Central memory CD8-positive, alpha-beta T cell (primary cell): ENCODE measurements at regions not wholly inside any gene's neighbourhood (a gene's known extent, or its start where the extent isn't known, plus 50 kb on each side); places are given as distances from the start of the nearest gene placed in this dataset.
"Not testable (repeated sequence)": the region's sequence is repeated elsewhere in the genome, so short reads cannot be mapped to it uniquely, and the experiment has no call there.

Experiments
- ATAC-seq: fragments of 150-1000 bp; cut with Tn5 transposase; replicated peaks from 2 replicates; pipeline ENCODE4 v1.10.0; 2022; ENCODE audit warnings: mild to moderate bottlenecking, moderate FRiP score, moderate number of reproducible peaks; ENCODE audit not compliant: poor library complexity, severe bottlenecking; ENCODE audit errors: extremely low read depth
- DNase-seq, 2 donors: peaks; one replicate each; pipeline ENCODE4 v3.0.0; 2021; ENCODE audit warnings: low spot score in 2 of 2
- H3K27ac Mint-ChIP-seq: one replicate; pipeline ENCODE4 v1.8.0; 2022; ENCODE audit warnings: low read depth, mild to moderate bottlenecking, moderate library complexity, mixed read lengths
- H3K27me3 Mint-ChIP-seq: one replicate; pipeline ENCODE4 v1.8.0; 2022; ENCODE audit warnings: mixed read lengths
- H3K36me3 Mint-ChIP-seq: one replicate; pipeline ENCODE4 v1.8.0; 2022; ENCODE audit warnings: mild to moderate bottlenecking, moderate library complexity, mixed read lengths; ENCODE audit not compliant: insufficient read depth
- H3K4me1 Mint-ChIP-seq: one replicate; pipeline ENCODE4 v1.8.0; 2022; ENCODE audit warnings: mixed read lengths
- H3K4me3 Mint-ChIP-seq: one replicate; pipeline ENCODE4 v1.8.0; 2022; ENCODE audit warnings: mild to moderate bottlenecking, moderate library complexity, mixed read lengths
- H3K9me3 Mint-ChIP-seq: one replicate; pipeline ENCODE4 v1.8.0; 2022; ENCODE audit warnings: mixed read lengths

- no peak for DNase-seq
- H3K27me3 Mint-ChIP-seq = no peaks in the 10 kb centered on the region
- H3K36me3 Mint-ChIP-seq = peaks cover 2% of the 10 kb centered on the region
- no peak for ATAC-seq
- no peaks in the 10 kb centered on the region for H3K4me1 Mint-ChIP-seq
- no peak overlapping the region for H3K27ac Mint-ChIP-seq
- H3K9me3 Mint-ChIP-seq = peaks cover 7% of the 10 kb centered on the region
- no peak overlapping the region for H3K4me3 Mint-ChIP-seq
These were observed 226.0 kb upstream of the SLC35G4 start for GRCh38 chr18:11383381-11383780.

GRCh38 chr18:11380968-11381367, 228.4 kb upstream of the SLC35G4 start:
- no peak for ATAC-seq
- H3K27me3 Mint-ChIP-seq = no peaks in the 10 kb centered on the region
- peaks cover 2% of the 10 kb centered on the region for H3K36me3 Mint-ChIP-seq
- H3K4me3 Mint-ChIP-seq = no peak overlapping the region
- peaks cover 7% of the 10 kb centered on the region for H3K9me3 Mint-ChIP-seq
- no peak overlapping the region for H3K27ac Mint-ChIP-seq
- DNase-seq = no peak
- H3K4me1 Mint-ChIP-seq = no peaks in the 10 kb centered on the region

- DNase-seq (no peak), ATAC-seq (no peak)
- Mint-ChIP-seq H3K9me3 (peaks cover 7% of the 10 kb centered on the region), H3K4me3 (no peak overlapping the region), H3K27me3 (no peaks in the 10 kb centered on the region), H3K27ac (no peak overlapping the region), H3K36me3 (peaks cover 2% of the 10 kb centered on the region), H3K4me1 (no peaks in the 10 kb centered on the region)
These were observed 229.7 kb upstream of the SLC35G4 start for GRCh38 chr18:11379660-11380059.

GRCh38 chr18:11377766-11378540, 228.6 kb upstream of the PIEZO2 start:
- H3K27ac Mint-ChIP-seq = no peak overlapping the region
- no peak overlapping the region for H3K4me3 Mint-ChIP-seq
- H3K36me3 Mint-ChIP-seq = peaks cover under 1% of the 10 kb centered on the region
- no peaks in the 10 kb centered on the region for H3K27me3 Mint-ChIP-seq
- peaks cover 7% of the 10 kb centered on the region for H3K9me3 Mint-ChIP-seq
- ATAC-seq = no peak
- no peaks in the 10 kb centered on the region for H3K4me1 Mint-ChIP-seq
- DNase-seq = no peak

- no peak for DNase-seq
- no peak for ATAC-seq
- Mint-ChIP-seq H3K36me3 (no peaks in the 10 kb centered on the region), H3K9me3 (peaks cover 9% of the 10 kb centered on the region), H3K4me1 (no peaks in the 10 kb centered on the region), H3K27me3 (no peaks in the 10 kb centered on the region), H3K4me3 (no peak overlapping the region), H3K27ac (no peak overlapping the region)
These were observed 222.8 kb upstream of the PIEZO2 start for GRCh38 chr18:11372163-11372562.

GRCh38 chr18:11369556-11369955, 220.2 kb upstream of the PIEZO2 start:
- Mint-ChIP-seq H3K27me3 (no peaks in the 10 kb centered on the region), H3K4me1 (no peaks in the 10 kb centered on the region), H3K27ac (no peak overlapping the region), H3K36me3 (no peaks in the 10 kb centered on the region), H3K9me3 (peaks cover 11% of the 10 kb centered on the region), H3K4me3 (no peak overlapping the region)
- DNase-seq (no peak), ATAC-seq (no peak)

GRCh38 chr18:11368020-11368419, 218.7 kb upstream of the PIEZO2 start:
- no peak overlapping the region for H3K4me3 Mint-ChIP-seq
- ATAC-seq = peak; percentile 24

GRCh38 chr18:11367351-11367750, 218.0 kb upstream of the PIEZO2 start:
- no peaks in the 10 kb centered on the region for H3K4me1 Mint-ChIP-seq
- H3K4me3 Mint-ChIP-seq = no peak overlapping the region
- no peaks in the 10 kb centered on the region for H3K27me3 Mint-ChIP-seq
- H3K9me3 Mint-ChIP-seq = peaks cover 11% of the 10 kb centered on the region
- H3K27ac Mint-ChIP-seq = no peak overlapping the region
- ATAC-seq (no peak), DNase-seq (no peak)
- peaks cover 1% of the 10 kb centered on the region for H3K36me3 Mint-ChIP-seq

More at GRCh38 chr18:11368020-11368419, 218.7 kb upstream of the PIEZO2 start:
- no peak for DNase-seq
- Mint-ChIP-seq H3K27ac (no peak overlapping the region), H3K4me1 (no peaks in the 10 kb centered on the region), H3K27me3 (no peaks in the 10 kb centered on the region), H3K9me3 (peaks cover 11% of the 10 kb centered on the region), H3K36me3 (no peaks in the 10 kb centered on the region)

GRCh38 chr18:11366410-11366809, 217.0 kb upstream of the PIEZO2 start:
- Mint-ChIP-seq H3K36me3 (peaks cover 1% of the 10 kb centered on the region), H3K27ac (no peak overlapping the region), H3K4me3 (no peak overlapping the region), H3K9me3 (peaks cover 11% of the 10 kb centered on the region), H3K4me1 (no peaks in the 10 kb centered on the region), H3K27me3 (no peaks in the 10 kb centered on the region)
- no peak for ATAC-seq
- DNase-seq = no peak

GRCh38 chr18:11362856-11363255, 213.5 kb upstream of the PIEZO2 start:
- no peak overlapping the region for H3K4me3 Mint-ChIP-seq
- H3K36me3 Mint-ChIP-seq = peaks cover 1% of the 10 kb centered on the region
- ATAC-seq = no peak
- peaks cover 7% of the 10 kb centered on the region for H3K9me3 Mint-ChIP-seq
- DNase-seq = no peak
- H3K4me1 Mint-ChIP-seq = no peaks in the 10 kb centered on the region
- no peak overlapping the region for H3K27ac Mint-ChIP-seq
- H3K27me3 Mint-ChIP-seq = no peaks in the 10 kb centered on the region

- not testable (repeated sequence) for H3K4me1 Mint-ChIP-seq, H3K27me3 Mint-ChIP-seq, ATAC-seq, H3K36me3 Mint-ChIP-seq, H3K4me3 Mint-ChIP-seq, DNase-seq, H3K27ac Mint-ChIP-seq, H3K9me3 Mint-ChIP-seq
These were observed 212.5 kb upstream of the PIEZO2 start for GRCh38 chr18:11361862-11362261.

- no peak overlapping the region for H3K27ac Mint-ChIP-seq
- H3K36me3 Mint-ChIP-seq = peaks cover 1% of the 10 kb centered on the region
- no peak for ATAC-seq
These were observed 208.3 kb upstream of the PIEZO2 start for GRCh38 chr18:11357678-11358077.

GRCh38 chr18:11344576-11344975, 195.2 kb upstream of the PIEZO2 start:
- H3K27ac Mint-ChIP-seq, H3K27me3 Mint-ChIP-seq, H3K4me1 Mint-ChIP-seq, ATAC-seq, DNase-seq, H3K4me3 Mint-ChIP-seq, H3K36me3 Mint-ChIP-seq: not testable (repeated sequence)
- H3K9me3 Mint-ChIP-seq = peaks cover 12% of the 10 kb centered on the region

More at GRCh38 chr18:11357678-11358077, 208.3 kb upstream of the PIEZO2 start:
- H3K9me3 Mint-ChIP-seq = peaks cover 7% of the 10 kb centered on the region
- DNase-seq = no peak
- H3K4me1 Mint-ChIP-seq = no peaks in the 10 kb centered on the region
- no peaks in the 10 kb centered on the region for H3K27me3 Mint-ChIP-seq
- H3K4me3 Mint-ChIP-seq = no peak overlapping the region
